ENCODE measurements at regions not wholly inside any gene's neighbourhood (a gene's known extent, or its start where the extent isn't known, plus 50 kb on each side); places are given as distances from the start of the nearest gene placed in this dataset.
A peak's percentile ranks its signal among the peaks of the same experiment; 100 is the strongest.

DNA sequence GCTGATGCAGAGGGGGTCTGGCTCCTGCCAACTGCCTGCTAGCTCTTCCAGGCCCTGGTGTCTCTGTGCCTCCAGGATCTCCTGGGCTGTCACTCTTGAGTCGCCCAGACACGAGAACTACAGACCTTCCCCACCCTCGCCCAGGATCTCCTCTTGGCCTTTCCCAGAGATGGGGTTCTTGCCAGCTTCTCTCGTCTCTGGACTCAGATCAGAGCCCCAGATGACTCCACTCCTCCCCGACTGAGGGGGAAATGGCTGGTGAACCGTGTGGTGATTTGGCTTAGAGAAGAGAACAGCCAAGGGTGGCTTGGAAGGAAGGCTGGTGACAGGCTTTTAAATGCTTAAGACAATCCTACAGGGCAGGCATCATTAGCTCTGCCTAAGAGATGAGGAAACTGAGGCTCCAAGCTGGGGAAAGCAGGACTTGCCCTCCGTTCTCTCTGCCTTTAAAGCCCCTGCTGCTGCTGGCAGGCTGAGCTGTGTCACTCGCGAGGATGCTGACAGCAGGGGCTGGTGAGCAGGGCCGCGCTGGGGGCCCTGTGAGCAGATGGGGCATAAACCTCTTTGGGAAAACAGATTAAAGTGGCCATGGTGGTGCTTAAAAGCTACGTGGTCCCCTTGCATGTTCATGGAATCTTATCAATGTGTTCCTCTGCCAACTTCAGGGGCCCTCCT, 90.3 kb upstream of the THY1 start:
- DNase-seq (ENCODE audit: low read depth), result no peak
- H3K4me3 ChIP-seq (ENCODE audit: low read depth, low read length), result no peak overlapping the region
- TF ChIP-seq CTCF (IDR thresholded peaks at IDR 0.05; ENCODE audit: low read depth, low read length, missing control alignments), result no peak

- no peak overlapping the region for H3K4me3 ChIP-seq (ENCODE audit: low read depth, low read length)
- TF ChIP-seq CTCF (IDR thresholded peaks at IDR 0.05; ENCODE audit: low read depth, low read length, missing control alignments), result no peak
- DNase-seq (ENCODE audit: low read depth), result no peak
These were observed 89.4 kb upstream of the THY1 start for GRCh38 chr11:119512369-119512768.

DNA sequence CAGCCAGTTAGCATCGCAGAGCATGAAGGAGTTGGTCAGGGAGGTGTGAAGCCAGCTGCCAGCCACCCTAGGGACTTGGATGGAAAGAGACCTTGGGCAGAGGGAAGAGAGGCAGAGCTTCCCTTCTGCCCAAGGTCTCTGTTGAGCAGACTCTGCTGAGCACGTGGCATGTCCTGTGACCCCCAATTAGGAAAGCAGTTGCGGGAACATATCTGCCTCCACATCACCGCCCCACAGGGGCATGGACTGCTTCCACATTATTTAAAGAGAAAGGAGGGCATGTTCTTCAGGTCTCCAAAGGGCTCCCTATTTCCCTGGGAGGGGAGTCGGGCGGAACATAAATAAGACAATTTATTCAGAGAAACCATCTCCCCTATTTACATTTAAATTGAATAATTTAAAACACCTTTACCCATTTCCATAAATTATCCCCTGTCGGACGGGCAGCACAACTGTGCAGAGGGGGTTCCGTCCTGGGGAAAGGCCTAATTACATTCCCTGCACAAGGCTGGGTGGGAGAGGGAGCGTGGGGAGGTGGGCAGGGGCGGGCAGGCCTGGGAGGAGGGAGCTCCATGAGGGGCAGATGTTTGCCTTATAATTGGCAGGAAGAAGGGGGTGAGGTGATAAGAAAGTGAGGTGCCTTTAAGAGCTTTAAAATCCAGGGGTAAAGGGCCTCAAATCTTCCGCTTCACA, 88.8 kb upstream of the THY1 start:
- H3K4me3 ChIP-seq (ENCODE audit: low read depth, low read length), result no peak overlapping the region
- no peak for TF ChIP-seq CTCF (IDR thresholded peaks at IDR 0.05; ENCODE audit: low read depth, low read length, missing control alignments)
- DNase-seq (ENCODE audit: low read depth), result no peak

DNA sequence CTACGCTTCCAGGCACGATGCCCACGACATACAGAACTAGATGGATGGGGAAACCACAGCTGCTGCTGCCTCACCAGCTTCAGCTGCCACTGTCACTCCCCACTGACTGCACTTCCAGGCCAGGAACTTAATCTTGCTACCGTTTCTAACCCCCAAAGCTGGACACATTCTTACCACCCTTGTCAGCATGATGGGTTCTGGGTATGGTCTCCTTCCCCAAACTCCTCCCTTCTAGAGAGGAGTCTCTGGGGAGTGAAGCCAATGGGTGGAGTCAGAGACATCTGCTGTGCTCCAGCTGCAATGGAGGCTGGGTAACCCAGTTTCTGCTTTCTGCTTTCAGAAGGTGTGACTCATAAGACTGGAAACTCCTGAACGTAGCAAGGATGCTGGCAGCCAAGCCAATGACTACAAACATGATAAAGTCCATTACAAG, 87.0 kb upstream of the THY1 start:
- H3K4me3 ChIP-seq (ENCODE audit: low read depth, low read length), result no peak overlapping the region
- no peak for TF ChIP-seq CTCF (IDR thresholded peaks at IDR 0.05; ENCODE audit: low read depth, low read length, missing control alignments)
- DNase-seq (ENCODE audit: low read depth), result peak; percentile 66

DNA sequence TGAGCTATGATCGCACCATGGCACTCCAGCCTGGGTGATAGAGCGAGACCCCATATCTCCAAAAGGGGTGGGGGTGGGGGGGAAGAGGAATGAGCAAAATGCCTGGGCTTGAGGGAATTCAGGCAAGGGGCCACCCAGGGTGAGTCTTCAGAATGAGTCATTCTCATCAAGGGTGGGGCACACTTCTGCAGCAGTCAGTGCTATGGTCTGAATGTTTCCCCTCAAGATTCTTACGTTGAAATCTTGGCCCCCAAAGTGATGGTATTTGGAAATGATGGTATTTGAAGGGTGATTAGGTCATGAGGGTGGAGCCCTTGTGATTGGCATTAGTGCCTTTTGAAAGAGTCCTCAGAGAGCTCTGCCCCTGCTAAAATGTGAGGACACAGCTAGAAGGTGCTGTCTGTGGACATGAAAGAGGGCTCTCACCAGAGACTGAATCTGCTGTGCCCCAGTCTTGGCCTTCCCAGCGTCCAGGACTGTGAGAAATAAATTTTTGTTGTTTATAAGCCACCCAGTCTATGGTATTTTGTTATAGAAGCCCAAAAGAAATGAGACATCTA, 86.4 kb upstream of the THY1 start:
- no peak for TF ChIP-seq CTCF (IDR thresholded peaks at IDR 0.05; ENCODE audit: low read depth, low read length, missing control alignments)
- H3K4me3 ChIP-seq (ENCODE audit: low read depth, low read length), result no peak overlapping the region
- no peak for DNase-seq (ENCODE audit: low read depth)

GRCh38 chr11:119506436-119506835, 83.5 kb upstream of the THY1 start:
- no peak for DNase-seq (ENCODE audit: low read depth)
- TF ChIP-seq CTCF (IDR thresholded peaks at IDR 0.05; ENCODE audit: low read depth, low read length, missing control alignments), result no peak
- H3K4me3 ChIP-seq (ENCODE audit: low read depth, low read length), result no peak overlapping the region
